Activated T-cell treated with anti-CD3 and anti-CD28 coated beads, Interleukin-2, amount 50 U/mL, for 1 hour (primary cell): ENCODE measurements at regions not wholly inside any gene's neighbourhood (a gene's known extent, or its start where the extent isn't known, plus 50 kb on each side); places are given as distances from the start of the nearest gene placed in this dataset.
"Not testable (repeated sequence)": the region's sequence is repeated elsewhere in the genome, so short reads cannot be mapped to it uniquely, and the experiment has no call there.

Experiments
- DNase-seq: peaks from one replicate; pipeline ENCODE4 v3.0.0-alpha.2; 2020

DNA sequence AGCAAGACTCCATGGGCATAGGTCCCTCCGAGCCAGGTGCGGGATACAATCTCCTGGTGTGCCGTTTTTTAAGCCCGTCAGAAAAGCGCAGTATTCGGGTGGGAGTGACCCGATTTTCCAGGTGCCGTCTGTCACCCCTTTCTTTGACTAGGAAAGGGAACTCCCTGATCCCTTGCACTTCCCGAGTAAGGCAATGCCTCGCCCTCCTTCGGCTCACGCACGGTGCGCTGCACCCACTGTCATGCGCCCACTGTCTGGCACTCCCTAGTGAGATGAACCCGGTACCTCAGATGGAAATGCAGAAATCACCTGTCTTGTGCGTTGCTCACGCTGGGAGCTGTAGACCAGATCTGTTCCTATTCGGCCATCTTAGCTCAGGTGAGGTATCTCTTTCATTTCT lies 344.1 kb upstream of the ZNF32 start:
- not testable (repeated sequence) for DNase-seq

DNA sequence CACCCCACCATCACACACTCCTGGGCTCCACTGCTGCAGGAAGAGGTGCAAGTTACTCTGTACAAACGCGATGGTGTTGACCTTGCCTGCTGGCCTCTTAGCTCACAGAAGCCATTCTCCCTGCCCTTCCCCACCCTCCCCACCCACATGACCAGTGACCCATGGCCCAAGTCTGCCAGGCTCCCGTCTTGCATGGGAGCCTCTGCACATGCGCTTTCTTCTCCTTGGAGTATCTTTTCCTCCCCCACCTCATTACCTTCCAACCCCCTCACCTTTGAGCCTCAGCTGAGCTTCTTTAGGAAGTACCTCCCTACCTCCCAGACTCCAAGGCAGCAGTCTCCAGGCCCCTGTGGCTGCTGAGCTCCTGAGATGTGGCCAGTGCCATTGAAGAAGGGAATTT lies 337.7 kb upstream of the ZNF32 start:
- DNase-seq, result no peak

DNA sequence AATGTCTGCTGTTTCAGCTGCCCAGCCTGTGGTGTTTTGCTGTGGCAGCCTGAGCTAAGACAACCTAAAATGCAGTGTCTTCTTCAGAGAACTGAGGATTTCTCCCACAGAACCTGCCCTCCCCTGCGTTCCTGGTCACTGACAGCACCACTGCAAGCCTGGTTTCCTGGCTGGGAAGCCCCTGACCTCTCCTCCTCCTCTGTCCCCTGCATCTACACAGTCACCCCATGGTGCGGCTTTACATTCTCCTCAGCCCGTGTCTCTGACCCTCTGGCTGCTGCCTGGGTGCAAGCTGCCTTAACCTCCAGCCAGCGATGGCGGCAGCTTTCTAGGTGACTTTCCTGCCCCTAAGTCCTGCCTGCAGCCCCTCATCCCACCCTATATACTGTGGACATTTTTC lies 337.3 kb upstream of the ZNF32 start:
- no peak for DNase-seq

DNA sequence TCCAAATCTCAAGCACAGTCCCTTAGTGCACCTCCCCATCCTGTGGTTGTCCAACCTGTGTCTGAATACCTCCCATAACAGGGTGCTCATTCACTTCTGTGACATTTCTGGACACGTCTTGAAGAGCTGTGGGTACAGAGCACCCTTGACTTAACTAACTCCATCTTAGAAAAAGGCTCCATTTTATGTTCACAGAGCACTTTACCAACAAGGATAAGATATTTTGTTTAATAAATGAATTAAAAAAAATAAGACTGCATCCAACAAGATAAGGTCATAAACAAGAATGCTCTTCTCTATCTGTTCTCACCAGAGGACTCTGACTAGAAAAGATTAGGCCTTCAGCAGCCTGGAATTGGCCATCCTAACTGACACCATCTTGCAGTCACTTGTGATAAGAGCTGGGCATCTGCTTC lies 335.2 kb upstream of the ZNF32 start:
- DNase-seq, result no peak

DNA sequence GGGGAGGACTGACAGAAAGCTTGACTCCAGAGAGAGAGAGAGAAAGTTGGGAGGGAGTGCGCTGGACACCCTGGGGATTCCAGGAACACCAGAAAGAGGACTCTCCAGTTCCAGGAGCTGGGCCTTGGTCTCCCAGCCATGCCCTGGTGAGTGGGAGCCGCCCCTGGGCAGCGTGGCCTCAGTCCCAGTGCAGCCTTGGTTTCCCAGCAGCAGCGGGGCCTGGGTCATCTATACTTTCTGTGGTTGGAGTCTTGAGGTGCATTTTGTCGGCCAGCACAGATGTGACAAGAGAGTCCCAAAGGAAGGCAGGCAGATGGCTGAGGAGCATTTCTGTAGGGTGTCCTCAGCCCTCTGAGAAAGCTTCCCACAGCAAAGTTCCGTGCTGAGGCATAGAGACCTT lies 334.7 kb upstream of the ZNF32 start:
- no peak for DNase-seq

DNA sequence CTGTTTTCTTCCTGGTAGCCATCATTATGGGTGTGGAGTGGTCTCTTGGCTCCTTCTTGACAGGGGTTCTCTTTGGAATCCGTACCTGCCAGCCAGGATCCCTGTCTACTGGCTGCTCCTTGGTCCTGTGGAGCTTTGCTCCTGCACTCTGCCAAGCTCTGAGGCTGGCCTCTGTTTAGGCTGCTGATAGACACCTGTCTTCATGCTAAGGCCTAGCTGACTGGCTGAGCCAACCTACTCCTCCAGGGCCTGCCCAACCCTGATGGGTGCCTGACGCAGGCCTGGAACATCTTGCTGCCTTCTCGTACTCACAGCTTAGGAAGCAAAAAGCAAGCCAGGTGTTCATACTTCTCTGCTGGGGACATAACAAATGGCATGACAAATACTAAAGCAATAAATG lies 333.6 kb upstream of the ZNF32 start:
- no peak for DNase-seq

DNA sequence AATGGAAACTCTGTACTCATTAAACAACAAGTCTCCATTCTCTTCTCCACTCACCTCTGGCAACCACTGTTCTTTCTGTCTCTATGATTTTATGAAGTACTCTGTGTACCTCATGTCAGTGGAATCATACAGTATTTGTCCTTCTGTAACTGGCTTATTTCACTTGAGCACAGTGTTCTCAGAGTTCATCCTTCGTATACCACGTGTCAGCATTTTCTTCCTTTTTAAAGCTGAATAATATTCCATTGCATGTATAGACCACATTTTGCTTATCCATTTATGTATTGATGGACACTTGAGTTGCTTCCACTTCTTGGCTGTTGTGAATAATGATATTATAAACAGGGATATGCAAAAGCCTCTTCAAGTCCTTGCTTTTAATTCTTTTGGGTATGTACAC lies 333.0 kb upstream of the ZNF32 start:
- no peak for DNase-seq

DNA sequence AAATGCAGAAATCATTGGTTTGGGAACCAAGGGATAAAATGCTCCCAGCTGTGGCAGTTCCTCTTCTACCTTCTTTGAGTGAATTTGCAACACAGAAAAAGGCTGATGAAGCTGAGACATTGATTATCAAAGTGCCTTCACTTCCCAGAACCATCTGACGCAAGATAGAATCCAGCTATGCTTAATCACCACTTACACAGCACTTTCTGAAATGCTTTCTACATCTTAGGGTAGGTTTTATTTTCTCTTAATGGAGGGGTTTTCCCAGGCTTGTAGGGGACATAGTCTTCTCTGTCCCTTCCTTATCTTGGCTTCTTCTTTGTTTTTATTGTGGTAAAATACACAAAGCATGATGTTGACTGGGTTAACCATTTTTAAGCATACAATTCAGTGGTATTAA lies 332.6 kb upstream of the ZNF32 start:
- DNase-seq, result no peak

DNA sequence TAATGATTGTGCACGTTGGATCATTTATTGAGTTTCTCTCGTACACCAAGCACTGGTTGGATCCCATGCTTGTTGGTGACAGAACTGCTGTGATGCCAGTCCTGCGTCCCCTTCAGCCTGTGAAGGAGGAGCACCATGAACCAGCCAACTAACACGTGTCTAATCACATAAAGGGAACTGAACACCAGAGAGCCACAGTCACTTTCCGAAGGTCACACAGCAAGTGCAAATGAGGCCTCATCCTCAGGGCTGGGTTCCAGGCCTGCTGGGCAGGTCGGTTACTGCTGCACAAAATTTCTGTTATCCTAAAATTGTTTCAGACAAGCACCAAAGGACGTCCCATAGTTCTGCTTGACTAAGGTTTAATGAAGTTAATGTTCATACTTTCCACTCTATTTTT lies 332.0 kb upstream of the ZNF32 start:
- no peak for DNase-seq

DNA sequence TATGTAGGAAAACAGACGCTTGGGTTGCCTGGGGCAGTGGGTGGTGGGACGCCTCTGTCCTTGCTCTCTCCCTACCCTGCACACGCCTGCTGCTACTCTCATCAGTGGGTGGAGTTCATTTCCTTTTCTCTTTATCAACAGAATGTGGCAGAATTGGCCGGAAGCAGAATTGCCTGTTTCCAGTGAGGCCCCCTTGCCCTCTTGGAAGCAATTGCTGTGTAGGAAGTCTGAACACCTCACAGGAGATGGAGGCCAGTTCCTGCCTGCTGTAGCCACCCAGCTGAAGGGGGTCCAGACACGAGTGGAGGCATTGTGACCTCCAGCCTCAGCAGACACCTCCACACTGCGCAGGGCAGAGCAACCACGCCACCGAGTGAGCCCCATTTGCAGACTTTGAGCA lies 331.6 kb upstream of the ZNF32 start:
- DNase-seq, result no peak

DNA sequence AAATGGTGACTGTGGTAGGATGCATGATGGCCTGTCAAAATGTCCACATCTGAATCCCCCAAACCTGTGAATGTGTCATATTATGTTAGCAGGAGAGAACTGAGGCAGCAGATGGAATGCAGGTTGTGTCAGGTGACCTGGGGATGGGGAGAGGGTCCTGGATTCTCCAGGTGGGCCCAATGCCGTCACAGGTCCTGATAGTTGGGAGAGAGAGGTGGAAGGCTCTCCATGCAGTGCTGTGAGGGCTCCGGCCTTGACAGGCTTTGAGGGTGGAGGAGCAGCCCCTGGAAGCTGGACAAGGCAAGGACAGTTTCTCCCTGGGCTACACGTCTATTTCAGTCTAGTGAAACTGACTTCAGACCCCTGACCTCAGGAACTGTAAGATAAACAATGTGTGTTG lies 330.9 kb upstream of the ZNF32 start:
- no peak for DNase-seq

DNA sequence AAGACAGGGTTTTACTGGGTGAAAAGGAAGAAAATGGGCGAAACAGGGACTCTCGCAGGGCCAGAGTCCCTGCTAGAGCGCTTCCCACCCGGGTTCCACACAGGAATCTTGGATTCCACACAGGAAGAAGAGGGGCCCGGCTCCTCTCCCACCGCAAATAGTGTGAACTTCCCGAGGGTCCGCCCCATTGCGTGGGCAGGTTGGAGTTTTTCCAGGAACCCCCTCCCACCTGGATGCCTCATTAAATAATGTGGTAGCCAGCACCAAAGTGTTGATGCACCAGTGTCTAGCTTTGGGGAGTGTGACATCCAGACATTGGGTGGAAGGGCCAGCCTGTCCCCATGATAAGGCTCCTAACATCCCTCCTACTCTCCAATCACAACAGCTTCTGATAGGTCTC lies 330.3 kb upstream of the ZNF32 start:
- DNase-seq, result no peak

DNA sequence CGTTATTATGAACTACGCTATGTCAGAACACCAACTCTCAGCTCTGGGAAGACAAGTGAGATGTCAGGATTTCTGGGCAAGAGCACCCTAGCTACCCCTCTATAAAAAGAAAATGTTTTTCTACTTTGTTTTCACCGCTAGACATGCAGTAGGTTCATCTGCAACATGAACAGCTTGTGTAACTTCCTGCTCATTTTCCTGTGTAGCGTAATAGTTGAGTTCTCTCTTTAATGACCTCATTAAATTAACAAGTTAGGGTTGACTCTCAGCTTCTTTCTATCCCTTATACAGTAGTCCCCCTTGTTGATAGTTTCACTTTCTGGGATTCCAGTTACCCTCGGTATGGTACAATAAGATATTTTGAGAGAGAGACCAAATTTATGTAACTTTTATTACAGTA lies 329.4 kb upstream of the ZNF32 start:
- no peak for DNase-seq

DNA sequence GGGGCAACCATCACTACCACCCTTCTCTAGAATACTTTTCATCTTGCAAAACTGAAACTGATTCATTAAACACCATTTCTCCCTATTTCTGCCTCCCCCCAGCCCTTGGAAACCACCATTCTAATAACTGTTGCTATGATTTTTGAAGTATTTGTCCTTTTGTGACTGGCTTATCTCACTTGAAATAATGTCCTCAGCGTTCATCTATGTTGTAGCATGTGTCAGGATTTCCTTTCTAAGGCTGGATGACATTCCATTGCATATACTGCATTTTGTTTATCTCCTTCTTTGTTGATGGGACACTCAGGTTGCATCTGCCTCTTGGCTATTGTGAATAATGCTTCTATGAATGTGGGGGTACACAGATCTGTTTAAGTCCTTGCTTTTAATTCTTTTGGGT lies 327.6 kb upstream of the ZNF32 start:
- no peak for DNase-seq

DNA sequence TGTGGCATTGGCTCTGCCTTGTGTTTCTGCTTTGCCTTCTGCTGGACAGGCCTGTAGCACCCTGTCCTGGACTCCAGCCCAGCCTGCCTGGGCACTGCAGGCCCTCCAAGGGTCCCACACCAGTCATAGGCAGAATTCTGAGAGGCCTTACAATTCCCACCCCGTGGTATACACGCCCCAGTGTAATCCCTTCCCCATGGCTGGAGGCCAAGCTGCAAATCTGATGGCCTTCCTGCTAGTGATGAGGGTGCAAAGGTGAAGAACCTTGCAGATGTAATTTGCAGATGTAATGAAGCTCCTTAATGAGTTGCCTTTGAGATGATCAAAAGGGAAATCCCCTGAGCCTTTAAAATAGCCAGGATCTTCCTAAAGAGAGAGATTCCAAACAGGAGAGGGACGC lies 325.1 kb upstream of the ZNF32 start:
- DNase-seq, result no peak

DNA sequence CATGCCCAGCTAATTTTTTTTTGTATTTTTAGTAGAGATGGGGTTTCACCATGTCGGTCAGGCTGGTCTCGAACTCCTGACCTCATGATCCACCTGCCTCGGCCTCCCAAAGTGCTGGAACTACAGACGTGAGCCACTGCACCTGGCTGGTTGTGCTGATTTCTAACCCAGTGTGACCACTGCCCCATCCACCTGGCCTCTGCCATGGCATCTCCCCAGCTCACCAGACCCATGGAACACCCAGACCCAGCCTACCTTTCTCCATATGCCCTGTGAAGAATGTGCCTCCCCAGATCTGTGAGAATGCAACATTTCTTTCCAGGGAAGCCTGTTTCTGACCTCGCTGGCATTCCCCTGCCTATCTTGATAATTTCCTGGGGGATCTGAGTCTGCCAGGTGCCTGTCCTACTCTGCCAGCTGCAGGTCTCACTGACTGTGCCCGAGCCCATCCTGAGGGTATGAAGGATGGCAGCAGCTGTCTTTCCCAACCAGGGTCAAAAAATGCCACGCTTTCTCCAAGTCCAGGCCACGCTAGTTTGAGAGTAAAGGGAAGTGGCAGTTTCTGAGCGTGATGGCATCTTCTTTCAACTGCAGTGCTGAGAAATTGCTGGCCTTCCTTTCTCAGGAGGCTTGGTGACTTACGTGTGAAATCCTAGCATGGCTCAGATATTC lies 324.4 kb upstream of the ZNF32 start:
- no peak for DNase-seq

DNA sequence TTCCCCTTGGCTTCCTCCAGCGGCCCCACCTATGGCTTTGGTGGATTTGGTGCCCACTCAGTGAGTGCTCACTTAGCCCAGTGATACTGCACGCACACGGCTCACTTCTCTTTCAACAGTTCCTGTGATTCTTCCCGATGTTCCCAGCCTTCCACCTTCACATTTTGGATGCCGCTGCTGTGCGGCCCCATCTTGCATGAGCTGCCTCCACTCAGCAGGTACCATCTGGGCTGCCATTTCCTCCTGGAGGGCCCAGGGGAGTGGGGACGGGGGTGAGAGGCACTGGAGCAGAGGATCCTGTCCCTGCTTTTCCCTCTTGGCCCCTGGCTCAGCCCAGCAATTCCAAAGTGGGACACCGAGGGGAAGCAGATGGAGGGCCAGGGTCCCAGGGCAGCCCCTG lies 323.3 kb upstream of the ZNF32 start:
- no peak for DNase-seq

DNA sequence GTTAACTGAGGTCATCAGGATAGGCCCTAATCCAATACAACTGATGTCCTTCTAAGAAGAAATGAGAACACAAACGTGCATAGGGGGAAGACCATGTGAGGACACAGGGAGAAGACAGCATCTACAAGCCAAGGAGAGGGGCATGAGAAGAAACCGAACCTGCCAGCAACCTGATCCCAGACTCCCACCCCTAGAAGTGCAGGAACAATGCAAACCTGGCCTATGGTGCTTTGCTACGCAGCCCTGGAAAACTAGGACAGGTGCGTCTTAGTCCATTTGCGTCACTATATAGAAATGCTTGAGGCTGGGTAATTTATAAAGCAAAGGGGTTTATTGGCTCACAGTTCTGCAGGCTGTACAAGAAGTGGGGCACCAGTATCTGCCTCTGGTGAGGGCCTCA lies 322.6 kb upstream of the ZNF32 start:
- DNase-seq, result no peak

DNA sequence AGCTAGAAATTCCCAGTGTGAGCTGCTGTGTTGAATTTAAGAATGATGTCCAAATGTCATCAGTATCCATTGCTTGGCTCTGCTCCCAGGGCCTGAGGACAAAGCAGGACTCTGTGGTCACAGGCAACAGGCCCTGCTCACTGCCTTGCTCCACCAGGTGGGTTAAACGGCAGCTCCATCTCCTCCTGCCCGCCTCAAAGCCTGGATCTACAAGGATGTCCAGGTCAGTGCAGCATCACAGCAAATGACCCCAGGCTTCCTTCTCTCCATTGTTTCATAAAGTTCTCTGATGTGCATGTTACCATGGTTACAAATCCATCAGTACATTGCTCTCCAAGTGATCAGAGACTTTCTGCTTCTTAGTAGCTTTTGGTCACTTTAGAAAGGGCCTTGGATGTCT lies 322.0 kb upstream of the ZNF32 start:
- no peak for DNase-seq

DNA sequence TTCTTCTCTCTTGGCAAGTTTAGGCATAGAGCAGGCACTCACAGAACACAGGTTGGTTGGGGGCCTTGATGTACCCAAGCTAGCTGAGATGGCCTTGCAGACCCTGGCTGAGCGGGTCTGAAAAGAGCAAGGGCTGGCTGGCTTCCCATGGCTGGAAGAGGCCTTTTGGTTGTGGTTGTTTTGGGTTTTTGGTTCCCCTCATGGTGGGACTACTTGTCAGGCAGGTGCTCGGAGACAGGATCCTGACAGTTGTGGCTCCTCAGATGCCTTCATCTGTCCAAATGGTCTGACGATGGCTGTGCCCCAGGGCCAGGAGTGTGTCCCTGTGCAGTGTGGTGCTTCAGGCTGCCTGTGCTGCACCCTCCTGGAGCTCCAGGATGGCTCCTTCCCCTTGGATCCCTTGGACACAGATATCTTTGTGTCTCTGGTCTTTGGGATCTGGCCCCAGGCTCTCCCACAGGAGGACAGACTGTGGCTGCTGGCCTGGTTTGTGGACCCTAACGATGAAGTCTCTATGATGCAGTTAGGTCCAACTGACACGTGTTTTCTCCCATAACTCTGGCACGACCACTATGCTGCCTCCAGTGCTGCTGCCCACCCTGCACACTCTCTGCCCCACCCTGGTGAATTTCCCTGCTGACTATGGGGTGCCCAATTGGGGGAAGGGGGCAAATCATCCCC lies 321.5 kb upstream of the ZNF32 start:
- no peak for DNase-seq

DNA sequence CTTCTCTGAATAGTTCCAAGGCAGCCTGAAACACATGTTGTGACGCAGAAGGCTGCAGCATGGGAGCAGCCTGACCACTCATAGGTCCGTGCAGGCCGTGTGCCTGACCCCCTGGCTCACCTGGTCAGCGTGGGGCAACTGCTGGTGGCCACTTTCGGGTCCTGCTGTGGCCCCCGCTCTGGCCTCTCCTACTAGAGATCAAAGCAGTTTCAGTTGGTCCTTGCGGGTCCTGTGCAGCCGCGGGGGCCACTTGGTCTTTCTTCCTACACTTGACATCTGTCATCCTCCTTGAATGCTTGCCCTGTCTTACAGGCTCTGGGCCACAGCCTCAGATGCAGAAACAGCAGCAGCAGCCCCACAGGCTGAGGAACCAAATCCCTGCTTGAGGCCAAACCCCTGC lies 320.8 kb upstream of the ZNF32 start:
- no peak for DNase-seq

DNA sequence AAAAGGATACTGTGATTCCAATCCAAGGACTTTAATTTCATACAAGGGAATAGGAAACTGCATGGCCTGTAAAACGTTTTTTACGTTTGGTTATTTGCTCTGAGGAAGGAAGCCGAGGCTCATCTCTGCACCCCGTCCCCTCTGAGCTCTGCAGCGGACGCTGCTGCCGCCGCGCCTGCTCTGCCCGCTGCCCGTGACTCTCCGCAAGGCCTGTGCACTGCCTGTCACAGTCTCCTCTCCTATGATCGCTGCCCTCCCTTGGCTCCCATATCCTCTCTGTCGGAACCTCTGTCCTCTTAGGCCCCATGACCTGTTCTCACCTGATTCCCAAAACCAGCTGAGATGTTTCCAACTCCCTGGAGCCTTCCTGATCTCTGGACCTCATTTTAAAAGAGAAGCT lies 320.3 kb upstream of the ZNF32 start:
- no peak for DNase-seq

DNA sequence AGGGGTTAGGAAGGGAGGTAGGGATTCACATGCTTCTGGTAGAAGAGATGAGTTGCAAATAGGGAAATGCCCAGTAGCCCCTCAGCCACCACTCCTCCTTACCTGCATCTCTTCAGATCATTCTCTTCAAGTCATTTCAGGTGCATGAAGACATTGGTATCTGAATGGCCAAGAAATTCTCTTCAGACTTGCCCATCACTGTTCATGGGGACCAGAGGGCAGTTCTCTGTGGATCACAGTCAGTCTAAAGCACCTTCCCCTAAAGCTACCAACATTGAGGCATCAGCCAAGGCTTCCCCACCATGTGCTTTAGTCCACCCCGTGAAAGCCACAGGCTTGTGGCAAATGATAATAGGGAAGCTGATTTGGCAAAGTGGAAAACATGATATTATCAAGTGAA lies 319.4 kb upstream of the ZNF32 start:
- no peak for DNase-seq

DNA sequence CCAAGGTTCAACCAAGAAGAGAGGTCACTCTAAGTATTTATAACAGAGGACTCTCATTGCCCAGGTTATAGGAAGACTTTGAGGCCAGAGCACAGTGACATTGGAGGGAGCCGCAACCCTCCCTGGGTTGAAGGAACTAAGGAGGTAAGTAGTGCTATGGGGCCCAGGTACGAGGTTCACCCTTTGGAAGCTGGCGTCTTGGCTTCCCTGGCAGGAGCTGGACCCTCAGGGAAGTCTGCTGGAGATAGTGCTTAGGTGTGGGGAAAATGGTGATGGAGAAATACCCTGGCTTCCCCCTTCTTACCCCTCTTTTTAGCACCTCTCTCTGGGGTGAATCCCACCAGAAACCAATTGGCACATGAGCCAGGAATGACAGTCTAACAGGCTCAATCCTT lies 317.9 kb upstream of the ZNF32 start:
- DNase-seq, result no peak

DNA sequence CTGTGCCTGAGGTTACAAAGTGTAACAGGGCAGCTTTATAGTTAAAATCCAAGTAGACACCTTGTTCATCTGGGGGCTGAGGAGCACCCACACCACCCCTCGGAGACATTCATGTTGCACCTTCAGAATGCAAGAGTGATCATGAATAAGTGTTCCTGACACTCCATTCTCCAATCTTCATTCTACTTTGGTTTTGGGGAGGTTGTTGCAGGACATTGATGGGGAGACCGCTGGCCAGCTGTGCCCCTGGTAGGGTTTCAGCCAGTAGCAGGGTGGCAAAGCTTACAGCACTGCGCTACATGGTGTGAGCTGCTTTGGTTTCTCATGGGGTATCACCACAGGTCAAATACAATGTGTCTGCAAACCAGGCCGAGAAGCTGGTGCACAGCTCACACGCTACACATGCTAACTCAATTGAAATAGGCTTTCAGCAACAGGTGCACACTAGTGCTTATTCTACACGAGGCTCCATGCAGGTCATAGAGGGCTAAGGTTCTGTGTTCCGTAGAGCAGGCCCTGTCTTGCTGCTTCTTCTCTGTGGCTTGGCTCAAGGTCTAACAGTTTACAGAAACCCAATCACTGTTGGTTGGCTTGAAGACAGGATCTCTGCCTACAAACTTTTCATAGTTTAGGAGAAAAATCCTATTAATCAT lies 317.4 kb upstream of the ZNF32 start:
- DNase-seq, result no peak
